IMR-90 (cell line): ENCODE measurements at regions not wholly inside any gene's neighbourhood (a gene's known extent, or its start where the extent isn't known, plus 50 kb on each side); places are given as distances from the start of the nearest gene placed in this dataset.

Source experiments
- BHLHE40 ChIP-seq: fragments of 150-350 bp; IDR thresholded peaks from 2 replicates; pipeline ENCODE4 v1.6.1; 2016; ENCODE audit warnings: mild to moderate bottlenecking, low read depth, low read length
- MAFK ChIP-seq: IDR thresholded peaks from 2 replicates; pipeline ENCODE4 v1.6.1; 2012; ENCODE audit warnings: low read depth, low read length, improper control_type of control experiment
- MAZ ChIP-seq: IDR thresholded peaks from 2 replicates; pipeline ENCODE4 v1.6.1; 2012; ENCODE audit warnings: low read depth, mild to moderate bottlenecking, low read length, improper control_type of control experiment, moderate library complexity, borderline replicate concordance
- MXI1 ChIP-seq: IDR thresholded peaks from 2 replicates; pipeline ENCODE4 v1.6.1; 2012; ENCODE audit warnings: low read depth, mild to moderate bottlenecking, low read length, moderate library complexity, borderline replicate concordance
- POLR2A ChIP-seq: IDR thresholded peaks from 2 replicates; pipeline ENCODE4 v1.6.1; 2012; ENCODE audit warnings: mild to moderate bottlenecking, low read depth, low read length
- RFX5 ChIP-seq: IDR thresholded peaks from 2 replicates; pipeline ENCODE4 v1.8.0; 2012; ENCODE audit warnings: low read depth, mild to moderate bottlenecking, low read length, moderate library complexity
- SMC3 ChIP-seq: fragments of 150-350 bp; IDR thresholded peaks from 2 replicates; pipeline ENCODE4 v1.6.1; 2016; ENCODE audit warnings: low read depth, mild to moderate bottlenecking, antibody characterized with exemption, low read length, moderate library complexity
- TF ChIP-seq, protein P1 (sequence below): fragments of 150-350 bp; IDR thresholded peaks from 2 replicates; pipeline ENCODE4 v1.6.1; 2017; ENCODE audit warnings: mild to moderate bottlenecking, antibody characterized with exemption, low read length, low read depth
- TF ChIP-seq, protein P2 (sequence below): conservative IDR thresholded peaks from 2 replicates; pipeline ENCODE4 v1.5.1; 2012; ENCODE audit warnings: mild to moderate bottlenecking, low read depth, low read length, improper control_type of control experiment

DNA sequence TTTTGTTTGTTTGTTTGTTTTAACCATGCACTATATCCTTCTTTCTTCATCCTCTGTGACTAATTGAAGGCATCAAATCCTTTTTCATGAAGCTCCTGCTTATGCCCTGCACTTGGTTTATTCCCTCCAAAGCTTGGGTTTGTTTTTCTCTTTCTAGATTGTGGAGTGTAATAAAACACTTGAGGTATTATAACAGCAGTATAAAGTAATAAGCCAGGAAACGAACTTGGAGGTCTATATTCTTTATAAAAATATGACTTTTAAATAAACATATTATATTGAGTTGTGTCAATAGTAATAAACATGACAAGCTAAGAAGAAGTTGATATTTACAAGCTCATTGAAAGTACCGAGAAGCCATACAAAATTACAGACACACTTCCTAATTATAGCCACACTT, 659.4 kb downstream of the RFPL4B start:
- TF ChIP-seq, protein P1, sequence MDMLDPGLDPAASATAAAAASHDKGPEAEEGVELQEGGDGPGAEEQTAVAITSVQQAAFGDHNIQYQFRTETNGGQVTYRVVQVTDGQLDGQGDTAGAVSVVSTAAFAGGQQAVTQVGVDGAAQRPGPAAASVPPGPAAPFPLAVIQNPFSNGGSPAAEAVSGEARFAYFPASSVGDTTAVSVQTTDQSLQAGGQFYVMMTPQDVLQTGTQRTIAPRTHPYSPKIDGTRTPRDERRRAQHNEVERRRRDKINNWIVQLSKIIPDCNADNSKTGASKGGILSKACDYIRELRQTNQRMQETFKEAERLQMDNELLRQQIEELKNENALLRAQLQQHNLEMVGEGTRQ = no peak
- TF ChIP-seq, protein P2, sequence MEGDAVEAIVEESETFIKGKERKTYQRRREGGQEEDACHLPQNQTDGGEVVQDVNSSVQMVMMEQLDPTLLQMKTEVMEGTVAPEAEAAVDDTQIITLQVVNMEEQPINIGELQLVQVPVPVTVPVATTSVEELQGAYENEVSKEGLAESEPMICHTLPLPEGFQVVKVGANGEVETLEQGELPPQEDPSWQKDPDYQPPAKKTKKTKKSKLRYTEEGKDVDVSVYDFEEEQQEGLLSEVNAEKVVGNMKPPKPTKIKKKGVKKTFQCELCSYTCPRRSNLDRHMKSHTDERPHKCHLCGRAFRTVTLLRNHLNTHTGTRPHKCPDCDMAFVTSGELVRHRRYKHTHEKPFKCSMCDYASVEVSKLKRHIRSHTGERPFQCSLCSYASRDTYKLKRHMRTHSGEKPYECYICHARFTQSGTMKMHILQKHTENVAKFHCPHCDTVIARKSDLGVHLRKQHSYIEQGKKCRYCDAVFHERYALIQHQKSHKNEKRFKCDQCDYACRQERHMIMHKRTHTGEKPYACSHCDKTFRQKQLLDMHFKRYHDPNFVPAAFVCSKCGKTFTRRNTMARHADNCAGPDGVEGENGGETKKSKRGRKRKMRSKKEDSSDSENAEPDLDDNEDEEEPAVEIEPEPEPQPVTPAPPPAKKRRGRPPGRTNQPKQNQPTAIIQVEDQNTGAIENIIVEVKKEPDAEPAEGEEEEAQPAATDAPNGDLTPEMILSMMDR = no peak
- TF ChIP-seq MXI1 (no peak), MAFK (no peak), POLR2A (no peak), BHLHE40 (no peak), RFX5 (no peak), MAZ (no peak), SMC3 (no peak)
